DND-41 (cell line): ENCODE measurements at regions not wholly inside any gene's neighbourhood (a gene's known extent, or its start where the extent isn't known, plus 50 kb on each side); places are given as distances from the start of the nearest gene placed in this dataset.

Experiments
- ATAC-seq: fragments of 200-7000 bp; cut with Tn5 transposase; 3 replicates; pipeline ENCODE4 v1.9.1; 2021; ENCODE audit warnings: low read depth; ENCODE audit not compliant: insufficient read depth
- DNase-seq: peaks from one replicate; pipeline ENCODE4 v3.0.0-alpha.2; 2020
- H2AFZ ChIP-seq: 2 replicates; pipeline ENCODE4 v1.6.0; 2012; ENCODE audit warnings: low read depth, low read length
- H3K27ac ChIP-seq: 2 replicates; pipeline ENCODE4 v1.5.1; 2012; ENCODE audit warnings: low read length, inconsistent platforms
- H3K27me3 ChIP-seq: fragments of 200-600 bp; sonication (generic); 2 replicates; pipeline ENCODE4 v1.6.0; 2012; ENCODE audit warnings: low read length, mild to moderate bottlenecking, inconsistent platforms; ENCODE audit not compliant: insufficient read depth, poor library complexity
- H3K36me3 ChIP-seq: 2 replicates; pipeline ENCODE4 v1.5.1; 2012; ENCODE audit warnings: low read length, inconsistent platforms; ENCODE audit not compliant: insufficient read depth
- H3K4me1 ChIP-seq: 2 replicates; pipeline ENCODE4 v1.5.1; 2012; ENCODE audit warnings: mild to moderate bottlenecking, low read length; ENCODE audit not compliant: insufficient read depth
- H3K4me2 ChIP-seq: 2 replicates; pipeline ENCODE4 v1.6.0; 2012; ENCODE audit warnings: mild to moderate bottlenecking, moderate library complexity, low read length, inconsistent platforms; ENCODE audit not compliant: insufficient read depth
- H3K4me3 ChIP-seq, 2 experiments: fragments of 200-600 bp in 1 of 2; shearing (Covaris generic) in 1 of 2; 2 replicates each; pipeline ENCODE4 v1.5.1; 2012 to 2016; ENCODE audit warnings: inconsistent platforms in 2 of 2, low read length in 2 of 2, mild to moderate bottlenecking in 2 of 2, low read depth in 1 of 2, moderate library complexity in 1 of 2
- H3K79me2 ChIP-seq: 2 replicates; pipeline ENCODE4 v1.6.0; 2012; ENCODE audit warnings: low read length, inconsistent platforms; ENCODE audit not compliant: insufficient read depth
- H3K9ac ChIP-seq: 2 replicates; pipeline ENCODE4 v1.6.0; 2012; ENCODE audit warnings: low read depth, mild to moderate bottlenecking, inconsistent platforms, low read length, moderate library complexity
- H3K9me3 ChIP-seq: 2 replicates; pipeline ENCODE4 v1.5.1; 2012; ENCODE audit warnings: low read length, moderate library complexity, mild to moderate bottlenecking, inconsistent platforms; ENCODE audit not compliant: insufficient read depth, severe bottlenecking
- H4K20me1 ChIP-seq: 2 replicates; pipeline ENCODE4 v1.6.0; 2012; ENCODE audit warnings: low read length; ENCODE audit not compliant: insufficient read depth
- EZH2 ChIP-seq: IDR thresholded peaks from 3 replicates; pipeline ENCODE4 v1.6.1; 2012; ENCODE audit warnings: borderline replicate concordance, low read depth, mild to moderate bottlenecking, moderate library complexity, low read length, inconsistent platforms; ENCODE audit not compliant: severe bottlenecking
- TF ChIP-seq, protein P1 (sequence below): IDR thresholded peaks from 2 replicates; pipeline ENCODE4 v1.5.1; 2012; ENCODE audit warnings: borderline replicate concordance, low read length, moderate library complexity, mild to moderate bottlenecking; ENCODE audit not compliant: poor library complexity, severe bottlenecking; ENCODE audit errors: extremely low read depth

DNA sequence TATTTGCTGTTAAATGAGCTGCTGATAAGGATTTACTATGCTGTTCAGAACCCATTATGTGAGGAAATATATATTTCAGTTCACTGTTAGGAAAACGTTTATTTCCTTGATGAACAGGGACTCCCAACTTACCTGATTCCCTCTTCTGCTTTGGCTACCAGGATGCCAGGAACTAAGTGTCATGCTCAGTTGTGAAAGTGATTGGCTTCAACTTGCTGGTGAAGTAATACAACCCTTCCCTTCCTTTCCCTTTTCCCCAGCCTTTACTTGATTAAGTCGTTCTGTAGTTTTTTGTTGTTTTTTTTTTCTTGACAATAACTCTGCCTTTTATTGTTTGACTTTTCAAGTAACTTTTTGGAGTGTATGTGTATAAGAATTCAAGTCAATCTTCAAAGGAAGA is 309.3 kb downstream of the DOCK8 start:
- ATAC-seq (no peak), DNase-seq (no peak)
- no peak overlapping the region for H3K27ac ChIP-seq
- no peaks in the 10 kb centered on the region for H3K79me2 ChIP-seq
- no peaks in the 10 kb centered on the region for H4K20me1 ChIP-seq
- no peak for TF ChIP-seq EZH2
- TF ChIP-seq, protein P1, sequence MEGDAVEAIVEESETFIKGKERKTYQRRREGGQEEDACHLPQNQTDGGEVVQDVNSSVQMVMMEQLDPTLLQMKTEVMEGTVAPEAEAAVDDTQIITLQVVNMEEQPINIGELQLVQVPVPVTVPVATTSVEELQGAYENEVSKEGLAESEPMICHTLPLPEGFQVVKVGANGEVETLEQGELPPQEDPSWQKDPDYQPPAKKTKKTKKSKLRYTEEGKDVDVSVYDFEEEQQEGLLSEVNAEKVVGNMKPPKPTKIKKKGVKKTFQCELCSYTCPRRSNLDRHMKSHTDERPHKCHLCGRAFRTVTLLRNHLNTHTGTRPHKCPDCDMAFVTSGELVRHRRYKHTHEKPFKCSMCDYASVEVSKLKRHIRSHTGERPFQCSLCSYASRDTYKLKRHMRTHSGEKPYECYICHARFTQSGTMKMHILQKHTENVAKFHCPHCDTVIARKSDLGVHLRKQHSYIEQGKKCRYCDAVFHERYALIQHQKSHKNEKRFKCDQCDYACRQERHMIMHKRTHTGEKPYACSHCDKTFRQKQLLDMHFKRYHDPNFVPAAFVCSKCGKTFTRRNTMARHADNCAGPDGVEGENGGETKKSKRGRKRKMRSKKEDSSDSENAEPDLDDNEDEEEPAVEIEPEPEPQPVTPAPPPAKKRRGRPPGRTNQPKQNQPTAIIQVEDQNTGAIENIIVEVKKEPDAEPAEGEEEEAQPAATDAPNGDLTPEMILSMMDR, result no peak
- no peak overlapping the region for H3K4me2 ChIP-seq
- no peaks in the 10 kb centered on the region for H3K4me1 ChIP-seq
- no peak overlapping the region for H3K4me3 ChIP-seq
- no peaks in the 10 kb centered on the region for H3K9me3 ChIP-seq
- H3K36me3 ChIP-seq, result no peaks in the 10 kb centered on the region
- no peaks in the 10 kb centered on the region for H3K27me3 ChIP-seq
- H2AFZ ChIP-seq, result no peak overlapping the region
- no peak overlapping the region for H3K9ac ChIP-seq

DNA sequence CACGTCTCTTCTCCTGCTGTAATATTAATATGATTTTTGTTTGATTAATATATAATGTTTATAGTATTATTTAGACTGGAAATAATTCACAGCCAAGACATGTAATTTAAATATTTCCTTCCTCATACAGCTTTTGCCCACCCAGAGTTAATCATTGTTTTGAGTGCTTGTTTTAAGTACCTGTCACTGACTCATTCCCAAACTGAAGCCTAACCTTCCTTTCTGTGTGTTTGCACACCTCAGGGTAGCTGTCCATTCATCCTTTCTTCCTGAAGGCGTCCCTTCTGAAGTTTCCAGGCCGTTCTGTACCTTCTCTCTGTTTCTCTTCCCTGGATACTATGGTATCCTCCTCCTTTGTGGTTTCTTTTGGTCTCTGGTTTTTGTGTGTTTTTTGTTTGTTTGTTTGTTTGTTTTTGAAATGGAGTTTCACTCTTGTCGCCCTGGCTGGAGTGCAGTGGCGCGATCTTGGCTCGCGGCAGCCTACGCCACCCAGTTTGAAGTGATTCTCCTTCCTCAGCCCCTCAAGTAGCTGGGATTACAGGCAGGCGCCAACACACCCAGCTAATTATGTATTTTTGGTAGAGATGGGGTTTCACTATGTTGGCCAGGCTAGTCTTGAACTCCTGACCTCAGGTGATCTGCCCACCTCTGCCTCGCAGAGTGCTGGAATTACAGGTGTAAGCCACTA is 312.4 kb downstream of the DOCK8 start:
- no peaks in the 10 kb centered on the region for H3K79me2 ChIP-seq

DNA sequence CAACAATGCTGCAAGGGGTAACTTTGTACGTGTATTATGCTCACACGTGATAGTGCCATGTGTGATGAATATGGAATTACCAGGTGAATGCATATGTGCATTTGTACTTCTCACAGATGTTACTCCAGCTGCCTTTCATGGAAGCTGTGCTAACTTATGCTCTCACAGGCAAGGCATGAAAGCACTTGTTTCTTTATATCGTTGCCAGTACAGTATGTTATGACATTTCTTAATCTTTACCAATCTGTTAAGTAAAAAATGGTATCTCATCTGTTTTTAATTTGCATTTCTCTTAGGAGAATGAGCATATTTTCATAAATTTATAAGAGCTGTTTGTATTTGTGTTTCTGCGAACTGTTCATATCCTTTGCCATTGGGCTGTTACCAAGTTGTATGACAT is 311.8 kb upstream of the DMRT1 start:
- no peaks in the 10 kb centered on the region for H3K36me3 ChIP-seq
- no peak overlapping the region for H3K27ac ChIP-seq
- no peak overlapping the region for H3K4me2 ChIP-seq
- no peak for DNase-seq
- no peak for ATAC-seq
- no peaks in the 10 kb centered on the region for H3K9me3 ChIP-seq
- H3K9ac ChIP-seq, result no peak overlapping the region
- H3K4me3 ChIP-seq, result no peak overlapping the region
- no peaks in the 10 kb centered on the region for H4K20me1 ChIP-seq
- no peak overlapping the region for H2AFZ ChIP-seq
- no peak for TF ChIP-seq EZH2
- TF ChIP-seq, protein P1, result no peak
- no peaks in the 10 kb centered on the region for H3K79me2 ChIP-seq
- H3K27me3 ChIP-seq, result no peaks in the 10 kb centered on the region
- H3K4me1 ChIP-seq, result no peaks in the 10 kb centered on the region

More for the DNA sequence above, 312.4 kb downstream of the DOCK8 start:
- H3K4me2 ChIP-seq, result no peak overlapping the region
- no peaks in the 10 kb centered on the region for H3K36me3 ChIP-seq
- H3K4me1 ChIP-seq, result no peaks in the 10 kb centered on the region
- H3K9me3 ChIP-seq, result no peaks in the 10 kb centered on the region
- no peaks in the 10 kb centered on the region for H3K27me3 ChIP-seq
- H3K4me3 ChIP-seq, result no peak overlapping the region
- no peak overlapping the region for H3K9ac ChIP-seq
- H4K20me1 ChIP-seq, result no peaks in the 10 kb centered on the region
- no peak overlapping the region for H3K27ac ChIP-seq
- no peak for TF ChIP-seq EZH2
- TF ChIP-seq, protein P1, result no peak
- DNase-seq (no peak), ATAC-seq (no peak)
- H2AFZ ChIP-seq, result no peak overlapping the region
